Keratinocyte (primary cell): ENCODE measurements at regions not wholly inside any gene's neighbourhood (a gene's known extent, or its start where the extent isn't known, plus 50 kb on each side); places are given as distances from the start of the nearest gene placed in this dataset.

Source experiments
- EZH2 ChIP-seq: IDR thresholded peaks from one replicate; pipeline ENCODE4 v1.6.1; 2012; ENCODE audit warnings: inconsistent platforms, mild to moderate bottlenecking, low read length, moderate library complexity
- TF ChIP-seq, protein P1 (sequence below), 3 experiments: IDR thresholded peaks in 1 of 3; conservative IDR thresholded peaks in 1 of 3; optimal IDR thresholded peaks in 1 of 3; 2 replicates in 2 of 3; 3 replicates in 1 of 3; pipeline versions ENCODE3 to v1.5.1; 2011; ENCODE audit warnings: low read length in 3 of 3, mild to moderate bottlenecking in 3 of 3, moderate library complexity in 2 of 3, control low read depth in 1 of 3, inconsistent platforms in 1 of 3; ENCODE audit not compliant: insufficient read depth in 2 of 3; ENCODE audit errors: extremely low read depth in 1 of 3

DNA sequence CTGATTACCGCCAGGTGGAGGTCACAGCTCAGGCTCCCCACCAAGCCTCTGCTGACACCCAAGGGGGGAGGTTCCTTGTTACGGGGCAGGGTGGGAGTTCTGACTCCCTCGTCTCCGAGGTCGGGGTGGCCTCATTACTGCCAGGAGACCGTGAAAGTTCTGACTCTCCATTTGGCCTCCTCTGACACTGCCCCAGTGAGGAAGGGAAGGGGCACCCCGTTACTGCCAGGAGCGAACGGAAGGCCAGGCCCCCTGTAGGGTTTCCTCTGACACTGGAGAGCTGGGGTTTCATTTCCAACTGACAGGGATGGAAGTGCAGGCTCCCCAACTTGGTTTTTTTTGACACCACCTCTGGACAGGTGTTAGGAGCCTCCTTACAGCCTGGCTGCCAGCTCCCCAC lies 138.1 kb upstream of the EEPD1 start:
- TF ChIP-seq, protein P1, sequence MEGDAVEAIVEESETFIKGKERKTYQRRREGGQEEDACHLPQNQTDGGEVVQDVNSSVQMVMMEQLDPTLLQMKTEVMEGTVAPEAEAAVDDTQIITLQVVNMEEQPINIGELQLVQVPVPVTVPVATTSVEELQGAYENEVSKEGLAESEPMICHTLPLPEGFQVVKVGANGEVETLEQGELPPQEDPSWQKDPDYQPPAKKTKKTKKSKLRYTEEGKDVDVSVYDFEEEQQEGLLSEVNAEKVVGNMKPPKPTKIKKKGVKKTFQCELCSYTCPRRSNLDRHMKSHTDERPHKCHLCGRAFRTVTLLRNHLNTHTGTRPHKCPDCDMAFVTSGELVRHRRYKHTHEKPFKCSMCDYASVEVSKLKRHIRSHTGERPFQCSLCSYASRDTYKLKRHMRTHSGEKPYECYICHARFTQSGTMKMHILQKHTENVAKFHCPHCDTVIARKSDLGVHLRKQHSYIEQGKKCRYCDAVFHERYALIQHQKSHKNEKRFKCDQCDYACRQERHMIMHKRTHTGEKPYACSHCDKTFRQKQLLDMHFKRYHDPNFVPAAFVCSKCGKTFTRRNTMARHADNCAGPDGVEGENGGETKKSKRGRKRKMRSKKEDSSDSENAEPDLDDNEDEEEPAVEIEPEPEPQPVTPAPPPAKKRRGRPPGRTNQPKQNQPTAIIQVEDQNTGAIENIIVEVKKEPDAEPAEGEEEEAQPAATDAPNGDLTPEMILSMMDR (optimal IDR thresholded peaks at IDR 0.05 in 1 of 3, IDR thresholded peaks at IDR 0.05 in 1 of 3, conservative IDR thresholded peaks at IDR 0.05 in 1 of 3; ENCODE audit: extremely low read depth in 1 of 3, insufficient read depth in 2 of 3, low read length in 3 of 3) = no peak
- TF ChIP-seq EZH2 = no peak
